ENCODE measurements at regions not wholly inside any gene's neighbourhood (a gene's known extent, or its start where the extent isn't known, plus 50 kb on each side); places are given as distances from the start of the nearest gene placed in this dataset.
A peak's percentile ranks its signal among the peaks of the same experiment; 100 is the strongest.

- Histone ChIP-seq H3K4me1 (ENCODE audit: control insufficient read depth, insufficient read depth, low read length) (peaks cover 26% of the 10 kb centered on the region), H3K27ac (ENCODE audit: low read length) (peak overlapping the region; percentile 52), H3K27me3 (ENCODE audit: control insufficient read depth, insufficient read depth, low read length) (no peaks in the 10 kb centered on the region), H3K9me3 (ENCODE audit: control insufficient read depth, low read depth, low read length) (no peaks in the 10 kb centered on the region), H3K36me3 (ENCODE audit: control insufficient read depth, insufficient read depth, low read length) (no peaks in the 10 kb centered on the region), H3K4me3 (ENCODE audit: low read length) (no peak overlapping the region)
- WGBS (ENCODE audit: insufficient coverage, low lambda C conversion rate) = 90% methylated on average over 2 of the region's 11 CpGs
- peak in 1 of 2 donors; percentile 37 for DNase-seq
These were observed 73.9 kb downstream of the LSM3 start for GRCh38 chr3:14252321-14253021.

GRCh38 chr3:14253022-14253706 is 74.5 kb downstream of the LSM3 start:
- WGBS (ENCODE audit: insufficient coverage, low lambda C conversion rate) = no CpG with 5 or more reads among the region's 11 CpGs
- Histone ChIP-seq H3K27me3 (ENCODE audit: control insufficient read depth, insufficient read depth, low read length) (no peaks in the 10 kb centered on the region), H3K9me3 (ENCODE audit: control insufficient read depth, low read depth, low read length) (no peaks in the 10 kb centered on the region), H3K4me3 (ENCODE audit: low read length) (no peak overlapping the region), H3K36me3 (ENCODE audit: control insufficient read depth, insufficient read depth, low read length) (no peaks in the 10 kb centered on the region), H3K4me1 (ENCODE audit: control insufficient read depth, insufficient read depth, low read length) (peaks cover 26% of the 10 kb centered on the region), H3K27ac (ENCODE audit: low read length) (peak overlapping the region; percentile 52)
- DNase-seq = peak; percentile 61 to 71

- Histone ChIP-seq H3K27ac (ENCODE audit: low read length) (peak overlapping the region; percentile 52), H3K4me1 (ENCODE audit: control insufficient read depth, insufficient read depth, low read length) (peaks cover 26% of the 10 kb centered on the region), H3K4me3 (ENCODE audit: low read length) (no peak overlapping the region), H3K27me3 (ENCODE audit: control insufficient read depth, insufficient read depth, low read length) (no peaks in the 10 kb centered on the region), H3K9me3 (ENCODE audit: control insufficient read depth, low read depth, low read length) (no peaks in the 10 kb centered on the region), H3K36me3 (ENCODE audit: control insufficient read depth, insufficient read depth, low read length) (no peaks in the 10 kb centered on the region)
- no peak for DNase-seq
- no CpG with 5 or more reads among the region's 4 CpGs for WGBS (ENCODE audit: insufficient coverage, low lambda C conversion rate)
These were observed 75.2 kb downstream of the LSM3 start for GRCh38 chr3:14253707-14254382.

- WGBS (ENCODE audit: insufficient coverage, low lambda C conversion rate) = no CpG with 5 or more reads among the region's 9 CpGs
- Histone ChIP-seq H3K4me1 (ENCODE audit: control insufficient read depth, insufficient read depth, low read length) (peaks cover 26% of the 10 kb centered on the region), H3K4me3 (ENCODE audit: low read length) (no peak overlapping the region), H3K27ac (ENCODE audit: low read length) (no peak overlapping the region), H3K27me3 (ENCODE audit: control insufficient read depth, insufficient read depth, low read length) (no peaks in the 10 kb centered on the region), H3K9me3 (ENCODE audit: control insufficient read depth, low read depth, low read length) (no peaks in the 10 kb centered on the region), H3K36me3 (ENCODE audit: control insufficient read depth, insufficient read depth, low read length) (no peaks in the 10 kb centered on the region)
- no peak for DNase-seq
These were observed 76.4 kb downstream of the LSM3 start for GRCh38 chr3:14254812-14255702.

- no peak for DNase-seq
- Histone ChIP-seq H3K27me3 (ENCODE audit: control insufficient read depth, insufficient read depth, low read length) (no peaks in the 10 kb centered on the region), H3K27ac (ENCODE audit: low read length) (no peak overlapping the region), H3K9me3 (ENCODE audit: control insufficient read depth, low read depth, low read length) (no peaks in the 10 kb centered on the region), H3K4me1 (ENCODE audit: control insufficient read depth, insufficient read depth, low read length) (peaks cover 26% of the 10 kb centered on the region), H3K4me3 (ENCODE audit: low read length) (no peak overlapping the region), H3K36me3 (ENCODE audit: control insufficient read depth, insufficient read depth, low read length) (no peaks in the 10 kb centered on the region)
- no CpG with 5 or more reads among the region's 2 CpGs for WGBS (ENCODE audit: insufficient coverage, low lambda C conversion rate)
These were observed 77.4 kb downstream of the LSM3 start for GRCh38 chr3:14256046-14256445.

GRCh38 chr3:14256561-14257342 is 78.1 kb downstream of the LSM3 start:
- Histone ChIP-seq H3K36me3 (ENCODE audit: control insufficient read depth, insufficient read depth, low read length) (no peaks in the 10 kb centered on the region), H3K4me3 (ENCODE audit: low read length) (no peak overlapping the region), H3K4me1 (ENCODE audit: control insufficient read depth, insufficient read depth, low read length) (peaks cover 29% of the 10 kb centered on the region), H3K27ac (ENCODE audit: low read length) (no peak overlapping the region), H3K9me3 (ENCODE audit: control insufficient read depth, low read depth, low read length) (no peaks in the 10 kb centered on the region), H3K27me3 (ENCODE audit: control insufficient read depth, insufficient read depth, low read length) (no peaks in the 10 kb centered on the region)
- peak; percentile 33 to 45 for DNase-seq
- no CpG with 5 or more reads among the region's 9 CpGs for WGBS (ENCODE audit: insufficient coverage, low lambda C conversion rate)

- no peak for DNase-seq
- Histone ChIP-seq H3K4me3 (ENCODE audit: low read length) (no peak overlapping the region), H3K27ac (ENCODE audit: low read length) (no peak overlapping the region), H3K4me1 (ENCODE audit: control insufficient read depth, insufficient read depth, low read length) (peaks cover 11% of the 10 kb centered on the region), H3K9me3 (ENCODE audit: control insufficient read depth, low read depth, low read length) (peaks cover 3% of the 10 kb centered on the region), H3K36me3 (ENCODE audit: control insufficient read depth, insufficient read depth, low read length) (no peaks in the 10 kb centered on the region), H3K27me3 (ENCODE audit: control insufficient read depth, insufficient read depth, low read length) (no peaks in the 10 kb centered on the region)
- no CpG with 5 or more reads among the region's 12 CpGs for WGBS (ENCODE audit: insufficient coverage, low lambda C conversion rate)
These were observed 80.6 kb downstream of the LSM3 start for GRCh38 chr3:14258906-14259904.

GRCh38 chr3:14260463-14260862 is 81.8 kb downstream of the LSM3 start:
- peaks cover 11% of the 10 kb centered on the region for H3K4me1 ChIP-seq (ENCODE audit: control insufficient read depth, insufficient read depth, low read length)
- H3K27ac ChIP-seq (ENCODE audit: low read length) = no peak overlapping the region
- H3K4me3 ChIP-seq (ENCODE audit: low read length) = no peak overlapping the region
- peaks cover 3% of the 10 kb centered on the region for H3K9me3 ChIP-seq (ENCODE audit: control insufficient read depth, low read depth, low read length)
- no peaks in the 10 kb centered on the region for H3K36me3 ChIP-seq (ENCODE audit: control insufficient read depth, insufficient read depth, low read length)
- DNase-seq = no peak
- WGBS (ENCODE audit: insufficient coverage, low lambda C conversion rate) = no CpG with 5 or more reads among the region's 7 CpGs
- no peaks in the 10 kb centered on the region for H3K27me3 ChIP-seq (ENCODE audit: control insufficient read depth, insufficient read depth, low read length)

GRCh38 chr3:14261229-14261628 is 82.6 kb downstream of the LSM3 start:
- Histone ChIP-seq H3K4me3 (ENCODE audit: low read length) (no peak overlapping the region), H3K27me3 (ENCODE audit: control insufficient read depth, insufficient read depth, low read length) (no peaks in the 10 kb centered on the region), H3K27ac (ENCODE audit: low read length) (no peak overlapping the region), H3K36me3 (ENCODE audit: control insufficient read depth, insufficient read depth, low read length) (no peaks in the 10 kb centered on the region), H3K4me1 (ENCODE audit: control insufficient read depth, insufficient read depth, low read length) (peaks cover 15% of the 10 kb centered on the region), H3K9me3 (ENCODE audit: control insufficient read depth, low read depth, low read length) (peaks cover 3% of the 10 kb centered on the region)
- WGBS (ENCODE audit: insufficient coverage, low lambda C conversion rate) = no CpG with 5 or more reads among the region's 8 CpGs
- DNase-seq = peak; percentile 71 to 77
